Sigmoid colon (tissue), 6 donors: ENCODE measurements at regions not wholly inside any gene's neighbourhood (a gene's known extent, or its start where the extent isn't known, plus 50 kb on each side); places are given as distances from the start of the nearest gene placed in this dataset.

Experiments used
- DNase-seq: peaks from one replicate; pipeline ENCODE4 v3.0.0-alpha.2; 2019
- H3K27ac ChIP-seq, 4 donors: fragments of 200-600 bp; sonication (generic); one replicate each; pipeline ENCODE4 v1.5.1; 2016 to 2019; ENCODE audit warnings: mild to moderate bottlenecking in 1 of 4
- H3K27me3 ChIP-seq, 3 donors: fragments of 200-600 bp; sonication (generic); one replicate each; pipeline ENCODE4 v1.5.1; 2019; ENCODE audit warnings: mild to moderate bottlenecking in 1 of 3
- H3K36me3 ChIP-seq, 4 donors: fragments of 200-600 bp; sonication (generic); one replicate each; pipeline ENCODE4 v1.5.1; 2016 to 2019
- H3K4me1 ChIP-seq, 4 donors: fragments of 200-600 bp; sonication (generic); one replicate each; pipeline ENCODE4 v1.5.1; 2017 to 2019
- H3K4me3 ChIP-seq, 4 donors: fragments of 200-600 bp; sonication (generic); one replicate each; pipeline ENCODE4 v1.5.1; 2017 to 2019; ENCODE audit warnings: mild to moderate bottlenecking in 2 of 4, moderate library complexity in 1 of 4
- H3K9me3 ChIP-seq, 4 donors: fragments of 200-600 bp in 3 of 4; sonication (generic) in 3 of 4; one replicate each; pipeline versions ENCODE4 v1.5.1 to v1.6.1; 2013 to 2019
- EP300 ChIP-seq, 4 donors: sonication (generic); formaldehyde crosslinking; IDR thresholded peaks; one replicate each; pipeline ENCODE4 v1.6.1; 2017; ENCODE audit warnings: antibody characterized with exemption in 4 of 4
- POLR2A ChIP-seq, 2 donors: fragments of 450-650 bp; IDR thresholded peaks; one replicate each; pipeline ENCODE4 v1.6.1; 2016; ENCODE audit warnings: antibody characterized with exemption in 2 of 2, mild to moderate bottlenecking in 2 of 2, moderate library complexity in 2 of 2
- POLR2AphosphoS5 ChIP-seq, 4 donors: sonication (generic); formaldehyde crosslinking; IDR thresholded peaks; one replicate each; pipeline ENCODE4 v1.6.1; 2017; ENCODE audit warnings: antibody characterized with exemption in 4 of 4
- WGBS, 2 donors: extraction: QIAGEN DNeasy Blood & Tissue Kit; methylation state at CpG; one replicate each; pipeline ENCODE4 v1.1.7; 2013; 5-methylcytosine and 5-hydroxymethylcytosine counted together
- intact Hi-C: fragments of 100-400 bp; cut with DNase I; formaldehyde crosslinking; loops from one replicate; pipeline ENCODE4 v1.15.1; 2023
- TF ChIP-seq, protein P1 (sequence below), 4 experiments: fragments of 450-650 bp in 3 of 4; fragments of 200-600 bp in 1 of 4; IDR thresholded peaks; one replicate each; pipeline ENCODE4 v1.5.1; 2016 to 2019; ENCODE audit warnings: antibody characterized with exemption in 4 of 4, mild to moderate bottlenecking in 3 of 4, moderate library complexity in 2 of 4
- donor health status: healthy with polysubstance abuse.
- donor health status: healthy.

DNA sequence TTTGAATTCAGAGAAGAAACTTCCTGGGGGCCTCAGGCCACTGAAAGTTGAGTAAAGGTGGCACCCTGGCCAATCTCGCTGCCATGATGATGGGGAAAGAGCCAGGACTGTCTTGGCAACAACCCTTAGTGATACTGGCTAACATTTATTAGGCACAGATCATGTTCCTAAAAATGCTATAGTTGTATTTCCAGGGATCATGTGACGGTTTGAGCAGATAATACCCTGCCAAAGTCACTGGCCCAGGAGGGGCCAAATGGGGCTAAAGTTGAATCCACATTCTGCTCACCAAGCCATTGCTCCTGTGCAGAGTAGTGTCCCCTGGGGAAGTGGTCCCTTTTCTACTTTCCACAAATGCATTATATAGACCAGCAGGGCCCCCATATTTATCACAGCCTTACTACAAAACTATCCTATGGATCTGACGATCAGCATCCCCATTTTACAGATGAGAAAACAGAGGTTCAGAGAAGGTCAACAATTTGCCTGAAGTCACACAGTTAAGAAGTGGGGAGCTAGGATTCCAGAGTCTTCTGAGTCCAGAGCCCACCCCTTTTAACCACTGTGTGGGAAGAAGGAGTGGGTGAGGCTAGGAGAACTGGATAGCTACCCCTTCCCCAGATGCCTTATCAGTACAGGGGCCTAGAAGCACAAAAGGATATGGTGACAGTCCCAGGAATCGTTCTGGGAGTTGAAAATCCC lies 300.0 kb upstream of the IRX3 start:
- no peak for DNase-seq
- H3K4me3 ChIP-seq, result no peak overlapping the region
- no peaks in the 10 kb centered on the region for H3K36me3 ChIP-seq
- TF ChIP-seq EP300 (IDR thresholded peaks at IDR 0.05) (no peak), POLR2A (IDR thresholded peaks at IDR 0.05) (no peak), POLR2AphosphoS5 (IDR thresholded peaks at IDR 0.05) (no peak)
- TF ChIP-seq, protein P1, sequence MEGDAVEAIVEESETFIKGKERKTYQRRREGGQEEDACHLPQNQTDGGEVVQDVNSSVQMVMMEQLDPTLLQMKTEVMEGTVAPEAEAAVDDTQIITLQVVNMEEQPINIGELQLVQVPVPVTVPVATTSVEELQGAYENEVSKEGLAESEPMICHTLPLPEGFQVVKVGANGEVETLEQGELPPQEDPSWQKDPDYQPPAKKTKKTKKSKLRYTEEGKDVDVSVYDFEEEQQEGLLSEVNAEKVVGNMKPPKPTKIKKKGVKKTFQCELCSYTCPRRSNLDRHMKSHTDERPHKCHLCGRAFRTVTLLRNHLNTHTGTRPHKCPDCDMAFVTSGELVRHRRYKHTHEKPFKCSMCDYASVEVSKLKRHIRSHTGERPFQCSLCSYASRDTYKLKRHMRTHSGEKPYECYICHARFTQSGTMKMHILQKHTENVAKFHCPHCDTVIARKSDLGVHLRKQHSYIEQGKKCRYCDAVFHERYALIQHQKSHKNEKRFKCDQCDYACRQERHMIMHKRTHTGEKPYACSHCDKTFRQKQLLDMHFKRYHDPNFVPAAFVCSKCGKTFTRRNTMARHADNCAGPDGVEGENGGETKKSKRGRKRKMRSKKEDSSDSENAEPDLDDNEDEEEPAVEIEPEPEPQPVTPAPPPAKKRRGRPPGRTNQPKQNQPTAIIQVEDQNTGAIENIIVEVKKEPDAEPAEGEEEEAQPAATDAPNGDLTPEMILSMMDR (IDR thresholded peaks at IDR 0.05), result no peak
- 69 to 79% methylated on average over 4 of the region's 4 CpGs for WGBS, 2 donors
- H3K9me3 ChIP-seq, result no peaks in the 10 kb centered on the region
- H3K4me1 ChIP-seq, result no peaks in the 10 kb centered on the region
- H3K27me3 ChIP-seq, result peaks cover 0 to 13% (median 0%) of the 10 kb centered on the region in 3 donors
- intact Hi-C loops, result no loop called here
- H3K27ac ChIP-seq, result no peak overlapping the region

DNA sequence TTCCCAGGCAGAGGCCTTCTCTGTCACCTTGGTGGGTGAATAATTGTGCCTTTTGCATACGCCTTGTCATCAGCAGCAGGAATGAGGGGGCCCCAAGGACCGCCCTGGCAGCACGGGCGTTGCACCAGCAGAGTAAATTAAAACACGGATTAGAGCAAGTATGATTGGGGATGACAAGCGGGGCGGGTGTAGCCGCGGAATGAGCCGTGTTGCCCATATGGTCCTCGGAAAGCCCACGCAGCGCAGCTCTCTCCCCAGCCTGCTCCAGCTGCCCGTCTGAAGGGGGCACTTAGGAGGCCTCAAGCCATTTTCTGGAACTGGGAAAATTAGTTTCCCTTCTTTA lies 299.4 kb upstream of the IRX3 start:
- 60 to 71% methylated on average over 14 of the region's 14 CpGs for WGBS, 2 donors
- Histone ChIP-seq H3K36me3 (no peaks in the 10 kb centered on the region), H3K27me3 (peaks cover 0 to 12% (median 0%) of the 10 kb centered on the region in 3 donors), H3K4me3 (no peak overlapping the region), H3K9me3 (no peaks in the 10 kb centered on the region), H3K4me1 (no peaks in the 10 kb centered on the region), H3K27ac (no peak overlapping the region)
- DNase-seq, result no peak
- intact Hi-C loops, result no loop called here
- TF ChIP-seq POLR2A (IDR thresholded peaks at IDR 0.05), result no peak
- TF ChIP-seq EP300 (IDR thresholded peaks at IDR 0.05), result no peak
- TF ChIP-seq, protein P1 (IDR thresholded peaks at IDR 0.05), result no peak
- TF ChIP-seq POLR2AphosphoS5 (IDR thresholded peaks at IDR 0.05), result no peak

DNA sequence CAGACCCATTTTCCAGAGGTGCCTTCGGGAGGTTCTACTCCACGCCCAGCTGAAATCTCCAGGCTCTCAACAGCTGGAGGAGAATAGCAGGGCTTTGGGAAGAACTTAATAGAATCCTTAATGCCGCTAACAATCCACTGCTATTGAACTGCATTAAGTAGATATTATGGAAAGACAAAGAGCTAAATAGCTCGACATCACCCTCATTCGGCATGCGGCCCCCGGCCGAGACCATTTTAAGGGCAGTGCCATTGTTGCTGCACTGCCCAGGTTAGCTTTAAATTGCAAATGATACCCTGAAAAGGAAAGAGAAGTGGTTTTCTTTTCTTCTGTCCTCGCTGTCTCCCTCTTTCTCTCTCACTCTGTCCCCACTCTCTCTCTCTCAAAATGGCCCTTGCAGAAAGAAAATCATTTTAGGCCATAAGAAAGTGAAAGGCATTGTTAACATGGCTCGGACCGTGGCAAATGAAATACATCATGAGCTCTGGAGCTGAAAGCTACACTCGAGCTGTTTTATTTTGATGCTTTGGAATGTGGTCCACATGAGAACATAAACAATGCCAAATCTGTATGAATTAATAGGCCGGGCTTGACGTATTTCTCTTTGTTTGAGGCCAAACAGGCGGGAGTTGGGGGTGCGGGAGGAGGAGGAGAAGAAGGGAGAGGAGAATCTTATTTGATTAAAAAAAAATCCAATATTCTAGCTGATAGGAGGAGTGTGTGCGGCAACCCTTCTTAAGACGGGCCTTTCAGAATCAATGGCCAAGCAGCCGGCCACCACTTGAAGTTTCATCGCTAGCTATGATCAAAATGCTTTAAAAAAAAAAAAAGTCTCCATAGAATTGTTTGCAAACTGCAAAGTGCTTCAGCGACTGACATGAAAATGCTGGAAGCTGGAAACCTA lies 298.8 kb upstream of the IRX3 start:
- H3K36me3 ChIP-seq, result no peaks in the 10 kb centered on the region
- no peak for DNase-seq
- H3K4me1 ChIP-seq, result no peaks in the 10 kb centered on the region
- intact Hi-C loops, result no loop called here
- H3K27ac ChIP-seq, result no peak overlapping the region
- TF ChIP-seq EP300 (IDR thresholded peaks at IDR 0.05) (no peak), POLR2A (IDR thresholded peaks at IDR 0.05) (no peak), POLR2AphosphoS5 (IDR thresholded peaks at IDR 0.05) (no peak)
- TF ChIP-seq, protein P1 (IDR thresholded peaks at IDR 0.05), result no peak
- H3K27me3 ChIP-seq, result peaks cover 0 to 13% (median 0%) of the 10 kb centered on the region in 3 donors
- WGBS, 2 donors, result 60 to 73% methylated on average over 21 of the region's 21 CpGs
- H3K4me3 ChIP-seq, result no peak overlapping the region
- H3K9me3 ChIP-seq, result no peaks in the 10 kb centered on the region

DNA sequence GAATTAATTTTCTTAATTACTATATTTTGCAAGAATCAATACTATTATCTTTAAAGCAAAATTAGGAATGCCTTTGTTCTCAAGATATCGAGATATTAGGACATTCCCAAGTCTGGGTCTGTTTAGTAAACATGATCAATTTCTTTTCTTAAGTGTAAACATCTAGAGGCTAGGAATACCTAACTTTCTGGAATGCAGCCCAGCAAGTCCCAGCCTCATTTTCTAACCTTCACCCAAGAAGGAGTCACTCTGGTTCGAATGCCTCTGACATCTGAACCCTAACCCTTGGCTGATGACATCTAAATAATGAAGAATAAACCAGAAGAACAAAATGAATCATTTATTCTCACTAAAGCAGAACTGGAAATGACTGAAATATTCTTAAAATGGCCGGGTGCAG lies 297.5 kb upstream of the IRX3 start:
- TF ChIP-seq, protein P1 (IDR thresholded peaks at IDR 0.05), result no peak
- no peak for TF ChIP-seq EP300 (IDR thresholded peaks at IDR 0.05)
- no peak for TF ChIP-seq POLR2AphosphoS5 (IDR thresholded peaks at IDR 0.05)
- no peak for TF ChIP-seq POLR2A (IDR thresholded peaks at IDR 0.05)
- intact Hi-C loops, result no loop called here
- 55 to 72% methylated on average over 3 of the region's 3 CpGs for whole genome bisulfite sequencing, 2 donors
- H3K27ac ChIP-seq, result no peak overlapping the region
- no peaks in the 10 kb centered on the region for H3K9me3 ChIP-seq
- DNase-seq, result no peak
- no peaks in the 10 kb centered on the region for H3K36me3 ChIP-seq
- H3K4me3 ChIP-seq, result no peak overlapping the region
- H3K27me3 ChIP-seq, result peaks cover 0 to 16% (median 0%) of the 10 kb centered on the region in 3 donors
- H3K4me1 ChIP-seq, result no peaks in the 10 kb centered on the region
